ENCODE measurements at regions not wholly inside any gene's neighbourhood (a gene's known extent, or its start where the extent isn't known, plus 50 kb on each side); places are given as distances from the start of the nearest gene placed in this dataset.

DNA sequence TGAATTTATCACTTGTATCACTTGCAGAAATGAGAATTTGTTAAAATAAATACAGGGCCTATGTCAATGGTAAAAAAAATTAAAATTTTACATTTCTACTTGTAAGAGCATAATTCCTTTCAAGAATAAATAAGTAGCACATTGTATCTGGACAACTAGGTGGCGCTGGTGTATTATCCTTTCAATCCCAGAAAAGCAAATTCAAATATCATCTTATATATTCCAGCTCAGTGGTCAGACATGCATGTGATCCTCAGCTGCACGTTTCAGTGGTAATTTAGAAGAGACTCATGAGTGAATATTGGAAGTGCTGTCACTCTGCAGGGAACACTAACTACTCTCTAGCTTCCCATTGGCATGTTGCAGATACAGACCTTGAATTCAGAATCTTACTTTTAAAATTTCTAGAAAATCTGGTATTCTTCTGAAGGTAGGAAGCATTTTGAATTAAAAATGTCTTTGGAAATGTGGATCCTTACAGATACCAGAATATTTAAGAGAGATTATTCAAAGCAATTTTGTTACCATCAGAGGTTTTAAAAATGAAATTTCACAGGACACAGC, 1414.7 kb upstream of the TENM3 start:
- DNase-seq: no peak
- no peaks in the 10 kb centered on the region for H3K27me3 ChIP-seq
- H3K36me3 ChIP-seq: no peaks in the 10 kb centered on the region
- H3K9me3 ChIP-seq: no peaks in the 10 kb centered on the region
- no peak overlapping the region for H3K4me3 ChIP-seq

DNA sequence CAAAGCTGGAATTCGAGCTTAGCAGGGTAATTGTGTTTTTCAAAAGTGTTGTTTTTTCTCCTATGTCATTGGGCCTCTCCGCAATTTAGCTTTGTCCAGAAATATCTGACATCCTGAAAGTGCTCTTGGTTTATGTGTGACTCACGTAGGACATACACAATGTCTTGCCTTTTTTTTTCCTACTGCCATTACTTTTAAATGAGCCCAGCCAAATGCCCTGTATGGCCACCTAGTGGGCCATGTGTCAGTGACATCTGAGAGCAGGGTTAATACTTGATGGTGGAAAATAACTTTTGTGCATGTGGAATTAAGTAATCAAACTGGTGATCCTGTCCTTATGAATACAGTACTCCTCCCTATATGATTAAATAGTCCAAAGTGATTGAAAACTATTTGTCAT, 1411.1 kb upstream of the TENM3 start:
- no peaks in the 10 kb centered on the region for H3K9me3 ChIP-seq
- H3K4me3 ChIP-seq: no peak overlapping the region
- DNase-seq: no peak
- H3K27me3 ChIP-seq: no peaks in the 10 kb centered on the region
- no peaks in the 10 kb centered on the region for H3K36me3 ChIP-seq

DNA sequence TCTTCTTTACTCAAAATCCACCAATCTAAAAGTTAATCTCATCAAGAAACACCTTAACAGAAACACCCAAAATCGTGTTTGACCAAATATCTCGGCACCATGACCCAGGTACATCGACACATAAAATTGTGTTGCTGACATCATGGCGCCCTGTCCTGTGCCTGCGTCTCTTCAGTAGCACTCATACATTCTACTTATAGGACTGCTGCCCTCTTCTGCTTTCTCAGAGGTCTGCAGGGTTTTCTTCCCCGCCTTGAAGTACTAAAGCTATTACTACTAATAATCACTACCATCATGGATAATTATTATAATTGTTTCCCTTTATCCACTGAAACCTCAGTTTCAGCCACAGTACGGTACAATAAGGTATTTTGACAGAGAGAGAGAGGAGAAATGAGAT, 1403.1 kb upstream of the TENM3 start:
- no peaks in the 10 kb centered on the region for H3K27me3 ChIP-seq
- DNase-seq: no peak
- H3K4me3 ChIP-seq: no peak overlapping the region
- H3K9me3 ChIP-seq: no peaks in the 10 kb centered on the region
- H3K36me3 ChIP-seq: no peaks in the 10 kb centered on the region

DNA sequence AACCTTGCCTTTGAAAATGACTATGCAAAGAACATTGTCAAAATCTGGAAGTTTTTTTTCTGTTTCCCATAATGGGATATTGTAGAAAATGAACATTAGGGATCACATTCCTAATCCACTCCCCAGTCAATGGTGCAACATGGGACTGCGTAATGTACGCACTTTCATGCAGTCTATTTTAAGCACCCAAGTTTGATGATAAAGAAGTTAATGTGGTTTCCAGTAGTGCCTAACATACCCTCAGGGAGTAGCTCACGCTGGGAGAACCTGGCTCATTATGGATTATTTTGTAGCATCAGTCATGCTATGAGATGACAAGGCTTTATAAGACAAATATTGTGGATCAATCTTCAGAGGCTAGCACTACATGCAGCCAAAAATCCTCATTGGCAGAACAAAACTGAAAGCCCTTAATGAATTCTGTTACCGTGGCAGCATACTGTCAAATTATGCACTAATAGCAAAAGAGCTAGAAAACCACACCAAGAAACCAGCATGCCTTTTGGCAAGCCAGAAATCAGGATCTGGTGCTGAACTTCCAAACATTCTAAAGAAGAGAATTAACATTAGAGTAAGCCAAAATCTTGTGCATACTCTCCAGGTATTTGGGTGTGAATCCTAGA, 1392.8 kb upstream of the TENM3 start:
- Histone ChIP-seq H3K36me3 (no peaks in the 10 kb centered on the region), H3K9me3 (no peaks in the 10 kb centered on the region), H3K27me3 (no peaks in the 10 kb centered on the region), H3K4me3 (no peak overlapping the region)
- DNase-seq: no peak

DNA sequence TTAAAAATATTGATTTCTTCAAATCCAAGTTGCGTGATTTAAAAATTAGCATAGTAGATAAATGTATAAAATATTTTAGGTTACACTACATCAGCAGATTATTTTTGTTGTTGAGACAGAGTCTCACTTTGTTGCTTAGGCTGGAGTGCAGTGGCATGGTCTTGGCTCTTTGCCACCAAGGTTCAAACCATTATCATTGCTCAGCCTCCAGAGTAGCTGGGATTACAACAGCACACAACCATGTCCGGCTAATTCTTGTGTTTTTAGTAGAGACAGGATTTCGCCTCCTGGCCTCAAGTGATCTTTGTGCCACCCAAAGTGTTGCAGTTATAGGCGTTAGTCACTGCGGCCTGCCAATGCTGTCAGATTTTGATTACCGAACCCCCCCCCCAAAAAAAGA, 1390.5 kb upstream of the TENM3 start:
- no peak for DNase-seq
- Histone ChIP-seq H3K27me3 (no peaks in the 10 kb centered on the region), H3K4me3 (no peak overlapping the region), H3K36me3 (no peaks in the 10 kb centered on the region), H3K9me3 (no peaks in the 10 kb centered on the region)

DNA sequence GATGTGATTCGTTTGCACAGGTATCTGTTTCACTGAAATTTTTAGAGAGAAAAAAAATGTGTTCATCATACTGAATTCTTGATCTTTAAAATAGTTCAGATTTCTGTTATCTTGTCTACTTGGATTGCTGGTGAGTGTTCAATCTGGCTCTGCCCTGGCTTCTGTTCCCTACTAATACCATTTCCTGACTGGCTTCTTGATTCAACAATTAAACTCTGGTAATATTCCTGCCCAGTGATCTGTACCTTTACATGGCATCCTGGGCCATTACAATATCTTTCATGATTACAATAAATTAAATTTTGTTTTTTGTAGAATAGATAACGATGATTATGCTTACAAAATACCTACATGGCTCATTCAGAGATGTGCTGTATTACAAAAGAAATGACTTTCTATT, 1388.0 kb upstream of the TENM3 start:
- Histone ChIP-seq H3K9me3 (no peaks in the 10 kb centered on the region), H3K4me3 (no peak overlapping the region), H3K27me3 (no peaks in the 10 kb centered on the region), H3K36me3 (no peaks in the 10 kb centered on the region)
- DNase-seq: no peak

DNA sequence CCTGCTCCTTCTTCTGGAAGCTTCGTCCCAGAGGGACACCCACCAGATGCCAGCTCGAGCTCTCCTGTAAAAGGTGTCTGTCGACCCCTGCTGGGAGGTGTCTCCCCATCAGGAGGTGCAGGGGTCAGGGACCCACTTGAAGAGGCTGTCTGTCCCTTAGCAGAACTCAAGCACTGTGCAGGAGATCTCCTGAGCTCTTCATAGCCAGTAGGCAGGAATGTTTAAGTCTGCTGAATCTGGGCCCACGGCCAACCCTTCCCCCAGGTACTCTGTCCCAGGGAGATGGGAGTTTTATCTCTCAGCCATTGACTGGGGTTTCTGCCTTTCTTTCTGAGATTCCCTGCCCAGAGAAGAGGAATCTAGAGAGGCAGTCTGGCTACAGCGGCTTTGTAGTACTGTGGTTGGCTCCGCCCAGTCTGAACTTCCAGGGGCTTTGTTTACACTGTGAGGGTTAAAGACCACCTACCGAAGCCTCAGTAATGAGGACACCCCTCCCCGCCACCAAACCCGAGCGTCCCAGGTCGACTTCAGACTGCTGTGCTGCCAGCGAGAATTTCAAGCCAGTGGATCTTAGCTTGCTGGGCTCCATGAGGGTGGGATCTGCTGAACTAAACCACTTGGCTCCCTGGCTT, 1383.0 kb upstream of the TENM3 start:
- Histone ChIP-seq H3K36me3 (no peaks in the 10 kb centered on the region), H3K27me3 (no peaks in the 10 kb centered on the region), H3K9me3 (no peaks in the 10 kb centered on the region), H3K4me3 (no peak overlapping the region)
- DNase-seq: no peak

DNA sequence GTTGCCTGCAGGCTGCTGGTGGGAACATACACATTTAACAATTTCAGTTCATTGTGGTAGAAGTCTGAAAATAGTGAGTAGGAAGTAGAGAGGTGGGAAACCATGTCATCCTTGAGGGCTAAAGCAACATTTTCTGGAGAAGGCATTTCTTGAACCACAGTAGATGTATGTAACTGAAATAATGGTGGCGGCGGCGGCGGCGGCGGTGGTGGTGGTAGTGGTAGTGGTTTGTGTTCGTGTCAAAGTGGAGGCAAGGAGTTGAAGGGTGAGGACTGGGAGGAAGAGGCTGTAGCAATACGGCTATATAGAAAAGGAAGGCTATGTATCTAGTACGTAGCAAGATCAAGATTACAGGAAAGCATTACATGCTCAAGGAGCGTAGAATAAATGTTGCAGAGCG, 1381.6 kb upstream of the TENM3 start:
- no peaks in the 10 kb centered on the region for H3K36me3 ChIP-seq
- DNase-seq: no peak
- H3K4me3 ChIP-seq: no peak overlapping the region
- H3K27me3 ChIP-seq: no peaks in the 10 kb centered on the region
- H3K9me3 ChIP-seq: no peaks in the 10 kb centered on the region

DNA sequence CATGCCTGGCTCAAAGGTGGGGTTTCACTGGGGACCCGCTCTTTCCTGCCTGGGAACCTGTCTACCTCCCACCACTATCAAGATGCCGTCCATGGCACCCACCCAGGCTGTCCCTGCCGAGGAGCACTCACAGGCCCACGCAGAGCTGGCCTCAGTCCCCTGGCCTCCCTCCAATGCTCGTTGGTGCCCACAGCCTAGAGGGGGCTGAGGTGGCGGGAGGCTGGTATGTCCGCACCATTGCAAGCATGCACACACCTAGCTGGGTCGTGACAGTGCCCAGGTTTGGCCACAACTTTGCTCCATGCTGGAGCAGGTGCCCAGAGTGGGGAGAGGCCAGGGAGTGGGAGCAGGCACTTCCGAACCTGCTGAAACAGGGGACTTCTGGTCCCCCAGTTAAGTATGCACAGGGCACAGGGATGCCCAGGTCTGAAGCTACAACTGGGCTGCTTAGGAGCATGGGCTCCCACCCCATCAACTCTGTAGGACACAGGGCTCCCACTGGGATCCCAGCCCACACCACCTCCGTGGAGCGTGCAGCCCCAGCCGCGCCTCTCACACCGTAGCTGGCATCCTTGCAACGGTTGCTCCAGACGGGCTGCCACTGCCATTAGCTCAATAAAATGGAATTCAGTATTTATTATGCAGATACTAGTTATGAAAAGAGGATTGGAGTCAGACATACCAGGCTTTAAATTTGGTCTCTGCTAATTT, 1376.1 kb upstream of the TENM3 start:
- Histone ChIP-seq H3K27me3 (no peaks in the 10 kb centered on the region), H3K36me3 (no peaks in the 10 kb centered on the region), H3K4me3 (no peak overlapping the region), H3K9me3 (no peaks in the 10 kb centered on the region)
- no peak for DNase-seq

DNA sequence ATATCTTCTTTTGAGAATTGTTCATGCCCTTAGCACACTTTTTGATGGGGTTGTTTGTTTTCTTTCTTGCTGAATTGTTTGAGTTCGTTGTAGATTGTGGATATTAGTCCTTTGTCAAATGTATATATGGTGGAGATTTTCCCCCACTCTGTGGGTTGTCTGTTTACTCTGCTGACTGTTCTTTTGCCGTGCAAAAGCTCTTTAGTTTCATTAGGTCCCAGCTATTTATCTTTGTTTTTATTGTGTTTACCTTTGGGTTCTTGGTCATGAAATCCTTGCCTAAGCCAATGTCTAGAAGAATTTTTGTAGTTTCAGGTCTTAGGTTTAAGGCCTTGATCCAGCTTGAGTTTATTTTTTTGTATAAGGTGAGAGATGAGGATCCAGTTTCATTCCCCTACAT, 1372.6 kb upstream of the TENM3 start:
- Histone ChIP-seq H3K9me3 (no peaks in the 10 kb centered on the region), H3K4me3 (no peak overlapping the region), H3K36me3 (no peaks in the 10 kb centered on the region), H3K27me3 (no peaks in the 10 kb centered on the region)
- no peak for DNase-seq

DNA sequence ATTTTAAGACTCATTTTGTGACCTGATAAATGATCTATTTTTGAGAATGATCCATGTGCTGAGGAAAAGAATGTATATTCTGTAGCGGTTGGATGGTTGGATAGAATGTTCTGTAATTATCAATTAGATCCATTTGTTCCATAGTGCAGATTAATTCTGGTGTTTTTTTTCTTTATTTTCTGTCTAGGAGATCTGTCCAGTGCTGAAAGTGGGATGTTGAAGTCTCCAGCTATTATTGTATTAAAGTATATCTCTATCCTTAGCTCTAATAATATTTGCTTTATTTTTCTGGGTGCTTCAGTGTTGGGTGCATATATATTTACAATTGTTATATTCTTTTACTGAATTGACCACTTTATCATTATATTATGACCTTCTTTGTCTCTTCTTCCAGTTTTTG, 1344.9 kb upstream of the TENM3 start:
- DNase-seq: no peak
- Histone ChIP-seq H3K9me3 (no peaks in the 10 kb centered on the region), H3K4me3 (no peak overlapping the region), H3K27me3 (no peaks in the 10 kb centered on the region), H3K36me3 (no peaks in the 10 kb centered on the region)

DNA sequence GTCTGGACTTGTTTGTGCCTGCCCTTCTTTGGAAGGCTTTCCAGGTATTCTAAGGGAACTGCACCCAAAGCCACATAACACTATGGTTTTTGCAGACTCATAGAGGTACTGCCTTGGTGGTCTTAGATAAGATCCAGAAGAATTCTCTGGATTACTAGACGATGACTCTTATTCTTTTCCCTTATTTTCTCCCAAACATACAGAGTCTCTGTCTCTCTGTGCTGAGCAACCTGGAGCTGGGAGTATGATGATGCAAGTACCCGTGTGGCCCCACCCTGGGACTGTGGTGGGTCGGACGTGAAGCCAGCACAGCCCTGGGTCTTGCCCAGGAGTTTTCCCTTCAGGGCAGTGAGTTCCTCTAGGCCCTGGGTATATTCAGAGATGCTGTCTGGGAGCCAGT, 1342.4 kb upstream of the TENM3 start:
- Histone ChIP-seq H3K27me3 (no peaks in the 10 kb centered on the region), H3K36me3 (no peaks in the 10 kb centered on the region), H3K4me3 (no peak overlapping the region), H3K9me3 (no peaks in the 10 kb centered on the region)
- DNase-seq: no peak

DNA sequence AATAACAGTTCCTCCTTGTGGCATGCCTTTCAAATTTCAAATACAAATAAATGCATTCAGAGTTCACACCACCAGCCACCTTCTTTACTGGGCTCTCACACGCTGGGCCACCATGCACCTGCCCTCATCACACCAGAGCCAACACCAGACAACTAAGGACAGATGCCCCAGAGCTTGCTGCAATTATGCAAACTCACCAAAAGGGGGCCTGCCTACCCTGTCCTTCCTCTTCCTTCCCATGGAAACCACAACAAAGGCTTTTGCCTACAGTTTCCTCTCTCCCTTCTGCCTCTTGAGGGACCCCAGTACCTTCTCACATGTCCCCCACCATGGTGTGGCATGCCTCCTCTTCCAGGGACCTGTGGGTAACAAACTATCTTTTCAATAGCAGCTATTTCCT, 1333.9 kb upstream of the TENM3 start:
- Histone ChIP-seq H3K9me3 (no peaks in the 10 kb centered on the region), H3K4me3 (no peak overlapping the region), H3K36me3 (no peaks in the 10 kb centered on the region), H3K27me3 (no peaks in the 10 kb centered on the region)
- DNase-seq: peak; percentile 1

DNA sequence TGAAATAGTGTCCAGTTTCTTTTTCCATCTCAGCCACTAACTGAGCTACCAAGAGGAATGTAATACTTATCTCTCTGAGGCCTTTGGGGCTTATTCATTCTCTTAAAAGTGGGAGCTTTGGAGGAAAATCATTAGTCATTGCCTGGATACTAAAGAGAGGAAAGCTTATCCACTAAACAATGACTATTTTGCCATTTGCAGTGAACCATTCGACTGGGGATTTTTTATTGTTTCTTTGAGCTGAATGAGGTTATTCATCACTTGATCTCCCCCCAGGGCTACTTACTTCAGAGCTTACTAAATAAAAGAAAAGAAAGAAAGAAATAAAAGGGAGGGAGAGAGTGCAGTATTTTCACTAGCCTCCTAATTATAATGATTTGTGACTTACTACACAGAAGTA, 1329.5 kb upstream of the TENM3 start:
- H3K9me3 ChIP-seq: no peaks in the 10 kb centered on the region
- no peak for DNase-seq
- H3K4me3 ChIP-seq: no peak overlapping the region
- H3K27me3 ChIP-seq: no peaks in the 10 kb centered on the region
- H3K36me3 ChIP-seq: no peaks in the 10 kb centered on the region

DNA sequence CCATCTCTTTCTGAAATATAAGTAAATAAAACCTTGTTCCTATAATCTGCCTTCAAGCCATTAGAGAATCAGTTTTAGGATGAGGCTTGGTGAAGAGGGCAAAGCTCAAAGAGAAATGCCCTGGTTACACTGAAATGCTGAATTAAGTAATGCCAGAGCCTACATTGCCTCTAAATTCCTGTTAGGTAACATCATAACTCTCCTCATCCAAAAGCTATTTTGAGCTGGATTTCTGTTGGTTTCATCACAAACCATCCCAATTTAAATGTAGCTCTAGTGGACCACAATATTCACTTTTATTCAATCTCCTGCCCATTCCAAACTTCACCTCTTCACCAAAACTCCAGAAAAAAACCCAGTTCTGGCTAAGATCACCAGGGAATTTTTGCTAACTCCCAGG, 1319.7 kb upstream of the TENM3 start:
- no peak overlapping the region for H3K4me3 ChIP-seq

DNA sequence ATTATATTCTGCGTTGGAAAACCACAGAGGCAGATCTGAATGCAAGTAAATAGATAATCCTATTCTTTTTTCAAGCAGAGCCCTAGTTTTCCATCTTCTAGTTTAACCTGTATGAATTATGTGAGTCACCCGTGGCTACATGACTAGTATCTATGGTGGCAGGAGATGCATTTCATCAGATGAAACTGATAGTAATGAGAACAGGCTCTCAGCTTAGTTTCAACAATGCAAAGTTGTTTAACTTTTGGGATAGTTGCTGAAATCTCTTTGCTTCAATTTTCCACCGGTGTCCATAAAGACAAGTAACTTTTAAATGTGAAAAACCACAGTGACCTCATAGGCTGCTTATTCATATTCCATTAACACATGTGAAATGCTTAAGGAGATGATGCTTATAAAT, 1317.4 kb upstream of the TENM3 start:
- Histone ChIP-seq H3K9me3 (no peaks in the 10 kb centered on the region), H3K4me3 (no peak overlapping the region), H3K36me3 (no peaks in the 10 kb centered on the region), H3K27me3 (no peaks in the 10 kb centered on the region)
- DNase-seq: no peak

More for the DNA sequence above, 1319.7 kb upstream of the TENM3 start:
- no peaks in the 10 kb centered on the region for H3K9me3 ChIP-seq
- no peaks in the 10 kb centered on the region for H3K27me3 ChIP-seq
- DNase-seq: no peak
- no peaks in the 10 kb centered on the region for H3K36me3 ChIP-seq

DNA sequence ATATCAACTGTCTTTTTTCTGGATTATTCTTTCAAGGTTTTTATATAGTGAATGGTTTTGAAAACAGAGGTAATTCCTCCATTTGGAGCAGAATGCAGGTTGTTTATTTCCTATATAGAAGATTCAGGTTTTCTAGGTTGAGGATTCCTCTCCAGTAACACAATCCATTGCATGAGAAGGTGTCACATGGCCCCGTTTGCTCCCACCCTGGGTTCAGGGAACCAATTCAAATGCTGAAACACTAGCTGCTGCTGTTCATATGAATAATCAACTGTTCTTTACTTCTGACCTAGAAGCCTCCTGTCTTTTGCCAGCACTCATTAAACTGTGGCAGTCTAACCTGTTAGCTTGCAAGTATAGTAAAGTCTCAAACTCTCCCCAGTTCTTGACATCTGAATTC, 1316.9 kb upstream of the TENM3 start:
- H3K4me3 ChIP-seq: no peak overlapping the region
- H3K9me3 ChIP-seq: no peaks in the 10 kb centered on the region
- H3K36me3 ChIP-seq: no peaks in the 10 kb centered on the region
- DNase-seq: no peak
- no peaks in the 10 kb centered on the region for H3K27me3 ChIP-seq

All from MG63 (cell line).